OCI-LY3 (cell line): ENCODE measurements at regions not wholly inside any gene's neighbourhood (a gene's known extent, or its start where the extent isn't known, plus 50 kb on each side); places are given as distances from the start of the nearest gene placed in this dataset.

Experiments
- H2AFZ ChIP-seq: fragments of 200-600, 300-600 bp; shearing (Covaris generic); 2 replicates; pipeline ENCODE4 v1.6.0; 2014; ENCODE audit warnings: antibody characterized with exemption, low read depth, low read length
- H3K27ac ChIP-seq: fragments of 200-600, 300-600 bp; sonication (generic); 2 replicates; pipeline ENCODE4 v1.5.1; 2014; ENCODE audit warnings: mild to moderate bottlenecking, low read length, moderate library complexity, mixed read lengths
- H3K27me3 ChIP-seq: fragments of 200-600, 300-600 bp; sonication (generic); 2 replicates; pipeline ENCODE4 v1.6.1; 2014; ENCODE audit warnings: low read depth, low read length, mixed read lengths
- H3K36me3 ChIP-seq: fragments of 200-600, 300-600 bp; sonication (generic); replicated peaks from 2 replicates; pipeline ENCODE3; 2014; ENCODE audit warnings: low read depth, low read length, mixed read lengths
- H3K4me1 ChIP-seq: fragments of 300-600, 200-600 bp; sonication (generic); 2 replicates; pipeline ENCODE4 v1.6.1; 2014; ENCODE audit warnings: low read length, mixed read lengths
- H3K4me2 ChIP-seq: fragments of 200-600, 300-600 bp; sonication (generic); 2 replicates; pipeline ENCODE4 v1.6.1; 2014; ENCODE audit warnings: low read length, mixed read lengths
- H3K4me3 ChIP-seq: fragments of 300-600, 200-600 bp; sonication (generic); 2 replicates; pipeline ENCODE4 v1.5.1; 2014; ENCODE audit warnings: antibody characterized with exemption, mild to moderate bottlenecking, low read length, moderate library complexity
- H3K79me2 ChIP-seq: fragments of 300-600, 200-600 bp; shearing (Covaris generic); 2 replicates; pipeline ENCODE4 v1.6.1; 2014; ENCODE audit warnings: mild to moderate bottlenecking, low read length, mixed read lengths
- H3K9ac ChIP-seq: fragments of 300-600, 200-600 bp; shearing (Covaris generic); 2 replicates; pipeline ENCODE4 v1.6.0; 2014; ENCODE audit warnings: mild to moderate bottlenecking, low read length, moderate library complexity
- H3K9me3 ChIP-seq: fragments of 200-600, 300-600 bp; shearing (Covaris generic); 2 replicates; pipeline ENCODE4 v1.6.1; 2014; ENCODE audit warnings: low read length, mixed read lengths; ENCODE audit not compliant: insufficient read depth
- H4K20me1 ChIP-seq: fragments of 200-600, 300-600 bp; sonication (generic); 2 replicates; pipeline ENCODE4 v1.6.1; 2016; ENCODE audit warnings: low read length, mixed read lengths; ENCODE audit not compliant: insufficient read depth
- CTCF ChIP-seq: fragments of 200-600, 300-600 bp; sonication (generic); IDR thresholded peaks from 2 replicates; pipeline ENCODE4 v1.5.1; 2014; ENCODE audit warnings: antibody characterized with exemption, low read length, low read depth
- EZH2phosphoT487 ChIP-seq: fragments of 200-600 bp; shearing (Covaris generic); IDR thresholded peaks from 2 replicates; pipeline ENCODE4 v1.6.1; 2018; ENCODE audit warnings: antibody characterized with exemption, mixed run types, low read depth

DNA sequence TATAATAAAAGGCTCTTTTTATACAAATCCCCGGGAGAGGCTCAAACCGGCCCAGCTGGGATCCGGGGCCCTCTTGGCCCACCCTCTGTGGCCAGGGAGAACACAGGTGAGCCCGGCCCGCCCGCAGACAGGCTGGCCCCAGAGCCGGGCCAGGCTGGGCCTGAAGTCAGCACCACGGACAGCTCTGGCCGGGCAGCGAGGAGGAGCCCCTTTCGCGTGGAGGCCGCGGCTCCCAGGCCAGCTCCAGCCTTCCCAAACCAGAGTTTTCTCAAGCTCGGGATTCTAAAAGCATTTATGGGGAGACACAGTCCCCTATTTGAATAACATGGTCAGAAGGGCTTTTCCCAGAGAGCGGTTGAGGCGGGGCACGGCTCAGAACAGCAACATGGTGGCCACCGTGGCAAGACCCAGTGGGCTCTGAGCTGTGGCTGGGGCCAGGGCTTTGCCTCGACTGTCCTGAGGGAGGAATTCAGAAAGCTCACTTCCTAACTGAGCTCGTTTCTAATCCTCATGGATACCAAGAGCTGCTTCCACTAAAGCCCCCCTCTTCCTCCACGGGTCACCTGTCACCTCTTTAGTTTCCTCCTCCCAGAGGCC, 115.4 kb downstream of the BRD1 start:
- no peaks in the 10 kb centered on the region for H3K79me2 ChIP-seq
- no peak overlapping the region for H3K27ac ChIP-seq
- no peak overlapping the region for H2AFZ ChIP-seq
- H3K9ac ChIP-seq: no peak overlapping the region
- H3K4me2 ChIP-seq: no peak overlapping the region
- H3K27me3 ChIP-seq: no peaks in the 10 kb centered on the region
- no peak for TF ChIP-seq CTCF
- TF ChIP-seq EZH2phosphoT487: no peak
- H3K36me3 ChIP-seq: no peaks in the 10 kb centered on the region
- H3K4me3 ChIP-seq: no peak overlapping the region
- H3K9me3 ChIP-seq: no peaks in the 10 kb centered on the region
- no peaks in the 10 kb centered on the region for H4K20me1 ChIP-seq
- no peaks in the 10 kb centered on the region for H3K4me1 ChIP-seq

GRCh38 chr22:49710746-49711145, 116.9 kb downstream of the BRD1 start:
- no peaks in the 10 kb centered on the region for H3K36me3 ChIP-seq
- TF ChIP-seq CTCF (no peak), EZH2phosphoT487 (no peak)

DNA sequence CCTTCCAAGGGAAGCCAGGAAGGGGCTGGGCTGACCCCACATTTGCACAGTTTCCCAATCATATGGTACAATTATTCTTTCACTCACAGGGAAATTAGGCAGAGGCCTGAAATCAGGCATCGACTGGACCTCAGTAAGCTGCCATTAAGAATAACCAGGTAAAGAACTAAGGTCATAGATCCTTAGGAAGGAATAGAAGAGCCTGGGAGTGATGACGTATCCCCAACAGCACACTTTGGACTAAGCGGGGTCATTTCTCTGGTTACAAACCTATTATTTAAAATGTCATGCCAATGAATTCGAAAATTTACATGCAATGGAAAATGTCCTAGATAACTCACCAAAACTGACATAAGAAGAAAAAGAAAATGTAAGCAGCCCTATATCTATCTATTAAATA, 118.2 kb downstream of the BRD1 start:
- no peaks in the 10 kb centered on the region for H3K36me3 ChIP-seq
- H3K9ac ChIP-seq: no peak overlapping the region
- H4K20me1 ChIP-seq: no peaks in the 10 kb centered on the region
- H3K4me3 ChIP-seq: no peak overlapping the region
- H3K4me2 ChIP-seq: no peak overlapping the region
- no peaks in the 10 kb centered on the region for H3K79me2 ChIP-seq
- H3K27me3 ChIP-seq: no peaks in the 10 kb centered on the region
- no peaks in the 10 kb centered on the region for H3K4me1 ChIP-seq
- H2AFZ ChIP-seq: no peak overlapping the region
- H3K27ac ChIP-seq: no peak overlapping the region
- no peak for TF ChIP-seq EZH2phosphoT487
- TF ChIP-seq CTCF: no peak
- no peaks in the 10 kb centered on the region for H3K9me3 ChIP-seq

More at GRCh38 chr22:49710746-49711145, 116.9 kb downstream of the BRD1 start:
- Histone ChIP-seq H3K27ac (no peak overlapping the region), H4K20me1 (no peaks in the 10 kb centered on the region), H3K27me3 (no peaks in the 10 kb centered on the region), H3K4me3 (no peak overlapping the region), H3K9me3 (no peaks in the 10 kb centered on the region), H3K4me2 (no peak overlapping the region), H3K4me1 (no peaks in the 10 kb centered on the region), H2AFZ (no peak overlapping the region), H3K9ac (no peak overlapping the region), H3K79me2 (no peaks in the 10 kb centered on the region)

DNA sequence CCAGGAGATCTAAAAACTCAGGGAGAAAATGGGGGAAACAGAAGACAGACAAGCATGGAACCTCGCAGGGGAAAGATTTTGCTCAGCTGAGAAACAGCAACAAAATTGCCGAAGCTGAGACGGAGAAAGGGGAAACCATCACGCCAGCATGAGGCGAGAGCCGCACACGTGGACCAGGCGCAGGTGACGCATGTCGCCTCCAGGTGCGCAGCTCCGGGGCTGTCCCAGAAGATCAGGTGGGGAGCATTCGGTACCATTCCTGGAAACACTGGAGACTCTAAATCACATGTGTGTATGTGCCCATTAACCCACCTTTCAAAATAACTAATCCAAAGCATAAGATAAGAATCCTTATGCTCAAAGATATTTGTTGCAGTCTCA, 121.7 kb downstream of the BRD1 start:
- Histone ChIP-seq H2AFZ (no peak overlapping the region), H3K36me3 (no peaks in the 10 kb centered on the region), H3K9ac (no peak overlapping the region), H4K20me1 (no peaks in the 10 kb centered on the region), H3K9me3 (no peaks in the 10 kb centered on the region), H3K27me3 (no peaks in the 10 kb centered on the region), H3K4me3 (no peak overlapping the region), H3K27ac (no peak overlapping the region), H3K79me2 (no peaks in the 10 kb centered on the region), H3K4me1 (no peaks in the 10 kb centered on the region), H3K4me2 (no peak overlapping the region)
- TF ChIP-seq EZH2phosphoT487: no peak
- no peak for TF ChIP-seq CTCF
